Lower lobe of right lung (tissue), 2 donors: ENCODE measurements at regions not wholly inside any gene's neighbourhood (a gene's known extent, or its start where the extent isn't known, plus 50 kb on each side); places are given as distances from the start of the nearest gene placed in this dataset.

Source experiments
- ATAC-seq, 2 donors: fragments of 200-7000 bp; cut with Tn5 transposase; one replicate each; pipeline ENCODE4 v1.9.1; 2020 to 2022; ENCODE audit warnings: mild to moderate bottlenecking in 2 of 2, moderate library complexity in 2 of 2
- DNase-seq: peaks from one replicate; pipeline ENCODE4 v3.0.0-alpha.2; 2020
- H3K27ac ChIP-seq: fragments of 200-600 bp; one replicate; pipeline ENCODE4 v1.8.0; 2022
- H3K27me3 ChIP-seq: fragments of 200-600 bp; one replicate; pipeline ENCODE4 v1.8.0; 2022; ENCODE audit warnings: low read depth
- H3K36me3 ChIP-seq: fragments of 200-600 bp; one replicate; pipeline ENCODE4 v1.8.0; 2022; ENCODE audit warnings: mild to moderate bottlenecking
- H3K4me1 ChIP-seq: fragments of 200-600 bp; one replicate; pipeline ENCODE4 v1.8.0; 2022
- H3K4me3 ChIP-seq: fragments of 200-600 bp; one replicate; pipeline ENCODE4 v1.8.0; 2022; ENCODE audit warnings: mild to moderate bottlenecking
- H3K9me3 ChIP-seq: fragments of 200-600 bp; one replicate; pipeline ENCODE4 v1.8.0; 2022
- CTCF ChIP-seq: fragments of 200-600 bp; IDR thresholded peaks from one replicate; pipeline ENCODE4 v1.8.0; 2022; ENCODE audit warnings: antibody characterized with exemption, mild to moderate bottlenecking
- intact Hi-C: fragments of 100-400 bp; cut with DNase I; formaldehyde crosslinking; loops from one replicate; pipeline ENCODE4 v1.11.0; 2022
- donor health status: DM: no; HTN: yes; CAD: no; lungs with severe emphysema.

- Histone ChIP-seq H3K27ac (no peak overlapping the region), H3K36me3 (no peaks in the 10 kb centered on the region), H3K9me3 (no peaks in the 10 kb centered on the region), H3K27me3 (no peaks in the 10 kb centered on the region), H3K4me1 (no peaks in the 10 kb centered on the region), H3K4me3 (no peak overlapping the region)
- ATAC-seq, result no peak
- intact Hi-C loops, result no loop called here
- TF ChIP-seq CTCF, result no peak
- no peak for DNase-seq
Measured at GRCh38 chr2:6639929-6640620, 225.6 kb downstream of the CMPK2 start.

GRCh38 chr2:6640621-6641015, 225.1 kb downstream of the CMPK2 start:
- no peak overlapping the region for H3K4me3 ChIP-seq
- ATAC-seq, result no peak

DNA sequence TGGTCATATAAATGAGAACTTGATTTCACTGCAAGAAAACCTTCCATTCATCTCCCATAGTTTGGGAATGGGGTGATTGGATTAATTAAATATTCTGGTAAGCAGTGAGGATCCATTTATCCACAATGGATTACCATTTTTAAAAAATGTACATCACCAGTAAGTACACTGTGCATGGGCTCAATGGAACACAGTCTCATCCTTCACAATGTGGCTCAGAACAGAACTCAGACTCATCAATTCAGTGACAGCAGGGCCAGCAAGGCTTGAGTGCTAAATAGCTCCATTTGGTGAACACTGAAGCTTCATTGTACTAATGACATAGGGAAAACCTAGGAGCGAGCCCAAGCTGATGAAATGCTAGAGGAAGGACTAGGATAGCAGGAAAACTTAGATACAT, 223.8 kb downstream of the CMPK2 start:
- Histone ChIP-seq H3K27me3 (no peaks in the 10 kb centered on the region), H3K27ac (no peak overlapping the region)
- intact Hi-C loops, result no loop called here

More at GRCh38 chr2:6640621-6641015, 225.1 kb downstream of the CMPK2 start:
- no peaks in the 10 kb centered on the region for H3K27me3 ChIP-seq
- no peaks in the 10 kb centered on the region for H3K4me1 ChIP-seq
- DNase-seq, result no peak
- TF ChIP-seq CTCF, result no peak
- no peak overlapping the region for H3K27ac ChIP-seq
- H3K36me3 ChIP-seq, result no peaks in the 10 kb centered on the region
- intact Hi-C loops, result no loop called here
- H3K9me3 ChIP-seq, result no peaks in the 10 kb centered on the region

GRCh38 chr2:6644261-6644660, 221.4 kb downstream of the CMPK2 start:
- no peak overlapping the region for H3K27ac ChIP-seq

More for the DNA sequence above, 223.8 kb downstream of the CMPK2 start:
- Histone ChIP-seq H3K4me3 (no peak overlapping the region), H3K36me3 (no peaks in the 10 kb centered on the region), H3K9me3 (no peaks in the 10 kb centered on the region), H3K4me1 (no peaks in the 10 kb centered on the region)
- no peak for ATAC-seq
- TF ChIP-seq CTCF, result no peak
- no peak for DNase-seq

GRCh38 chr2:6645004-6645403, 220.7 kb downstream of the CMPK2 start:
- ATAC-seq (no peak), DNase-seq (no peak)
- Histone ChIP-seq H3K36me3 (no peaks in the 10 kb centered on the region), H3K27ac (no peak overlapping the region), H3K4me1 (no peaks in the 10 kb centered on the region), H3K9me3 (no peaks in the 10 kb centered on the region), H3K27me3 (no peaks in the 10 kb centered on the region), H3K4me3 (no peak overlapping the region)
- TF ChIP-seq CTCF, result no peak
- intact Hi-C loops, result no loop called here

More at GRCh38 chr2:6644261-6644660, 221.4 kb downstream of the CMPK2 start:
- intact Hi-C loops, result no loop called here
- H3K9me3 ChIP-seq, result no peaks in the 10 kb centered on the region
- H3K4me3 ChIP-seq, result no peak overlapping the region
- TF ChIP-seq CTCF, result no peak
- no peak for DNase-seq
- ATAC-seq, result no peak
- no peaks in the 10 kb centered on the region for H3K4me1 ChIP-seq
- no peaks in the 10 kb centered on the region for H3K36me3 ChIP-seq
- H3K27me3 ChIP-seq, result no peaks in the 10 kb centered on the region
